NCI-H748 treated with DMSO at 0.1 percent for 48 hours (cell line): ENCODE measurements at regions not wholly inside any gene's neighbourhood (a gene's known extent, or its start where the extent isn't known, plus 50 kb on each side); places are given as distances from the start of the nearest gene placed in this dataset.
A peak's percentile ranks its signal among the peaks of the same experiment; 100 is the strongest.
"Not testable (repeated sequence)": the region's sequence is repeated elsewhere in the genome, so short reads cannot be mapped to it uniquely, and the experiment has no call there.

Experiments
- DNase-seq: peaks from one replicate; lab custom pipeline; 2025; lab: John Stamatoyannopoulos, UW

DNA sequence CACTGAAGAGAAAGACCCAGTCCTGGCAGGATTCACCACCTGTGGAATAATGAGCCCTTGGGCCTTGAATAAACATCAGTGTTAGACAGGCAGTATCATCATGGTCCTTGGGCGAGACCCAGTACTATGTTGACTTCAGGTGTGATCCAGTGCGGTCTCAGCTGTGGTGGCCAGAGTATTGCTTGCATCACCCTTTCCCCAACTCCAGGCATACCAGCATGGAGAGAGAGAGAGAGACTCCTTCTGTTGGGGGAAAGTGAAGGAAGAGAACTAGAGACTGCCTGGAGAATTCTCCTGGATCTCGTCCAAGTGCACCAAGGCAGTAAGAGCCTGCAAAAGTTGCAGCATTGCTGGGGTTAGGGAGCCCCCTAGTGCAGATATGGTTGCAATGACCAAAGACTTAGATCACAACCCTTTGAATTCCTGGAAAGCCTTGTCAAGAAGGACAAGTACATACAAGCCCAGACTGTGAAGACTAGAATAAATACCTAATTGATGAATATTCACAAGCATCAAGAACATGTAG, 61.1 kb upstream of the VAMP7 start:
- DNase-seq: peak; percentile 70

- no peak for DNase-seq
These were observed 61.6 kb upstream of the VAMP7 start for GRCh38 chrX:155819525-155819924.

DNA sequence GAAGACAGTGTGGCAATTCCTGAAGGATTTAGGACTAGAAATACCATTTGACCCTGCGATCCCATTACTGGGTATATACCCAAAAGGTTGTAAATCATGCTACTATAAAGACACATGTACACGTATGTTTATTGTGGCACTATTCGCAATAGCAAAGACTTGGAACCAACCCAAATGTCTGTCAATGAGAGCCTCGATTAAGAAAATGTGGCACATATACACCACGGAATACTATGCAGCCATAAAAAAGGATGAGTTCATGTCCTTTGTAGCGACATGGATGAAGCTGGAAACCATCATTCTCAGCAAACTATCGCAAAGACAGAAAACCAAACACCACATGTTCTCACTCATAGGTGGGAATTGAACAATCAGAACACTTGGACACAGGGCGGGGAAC, 66.8 kb upstream of the VAMP7 start:
- not testable (repeated sequence) for DNase-seq

- no peak for DNase-seq
These were observed 101.3 kb upstream of the VAMP7 start for GRCh38 chrX:155779831-155780230.

GRCh38 chrX:155778844-155779553, 102.1 kb upstream of the VAMP7 start:
- no peak for DNase-seq

GRCh38 chrX:155774387-155774786, 106.8 kb upstream of the VAMP7 start:
- DNase-seq: no peak

GRCh38 chrX:155767876-155768769, 113.0 kb upstream of the VAMP7 start:
- peak; percentile 12 for DNase-seq

DNA sequence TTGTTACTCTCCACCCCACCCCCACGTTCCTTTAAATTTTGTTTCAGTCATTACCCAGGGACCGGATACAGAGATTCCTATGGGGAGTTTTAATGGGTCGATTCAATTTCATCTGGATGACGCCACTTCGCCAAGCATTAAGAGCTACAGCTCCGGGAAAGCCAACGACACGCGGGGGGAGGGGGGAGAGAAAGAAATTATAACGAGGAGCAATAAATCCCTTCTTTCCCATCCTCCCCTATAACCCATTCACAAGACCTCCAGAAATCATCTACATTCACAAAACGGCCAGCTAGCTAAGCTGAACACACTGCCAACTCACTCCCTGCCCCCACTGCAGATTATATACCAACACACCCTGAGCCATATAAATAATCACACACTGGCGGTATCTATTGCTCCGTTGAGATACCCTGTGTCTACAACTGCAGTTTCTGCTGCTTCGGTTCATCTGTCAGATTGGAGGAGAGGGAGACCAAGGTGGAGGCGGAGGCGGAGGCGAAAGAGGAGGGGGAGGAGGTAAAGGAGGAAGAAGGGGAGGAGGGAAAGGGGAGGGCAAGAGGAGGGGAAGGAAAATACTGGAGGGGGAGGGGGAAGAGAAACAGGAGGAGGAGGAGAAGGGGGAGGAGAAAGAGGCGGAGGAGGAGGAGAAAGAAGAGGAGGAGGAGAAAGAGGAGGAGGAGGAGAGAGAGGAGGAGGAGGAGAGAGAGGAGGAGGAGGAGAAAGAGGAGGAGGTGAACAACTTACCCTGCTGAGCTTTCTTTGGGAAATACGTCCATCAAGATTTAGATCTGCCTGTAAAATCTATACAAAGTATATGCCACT, 113.9 kb upstream of the VAMP7 start:
- DNase-seq: peak; percentile 33

DNA sequence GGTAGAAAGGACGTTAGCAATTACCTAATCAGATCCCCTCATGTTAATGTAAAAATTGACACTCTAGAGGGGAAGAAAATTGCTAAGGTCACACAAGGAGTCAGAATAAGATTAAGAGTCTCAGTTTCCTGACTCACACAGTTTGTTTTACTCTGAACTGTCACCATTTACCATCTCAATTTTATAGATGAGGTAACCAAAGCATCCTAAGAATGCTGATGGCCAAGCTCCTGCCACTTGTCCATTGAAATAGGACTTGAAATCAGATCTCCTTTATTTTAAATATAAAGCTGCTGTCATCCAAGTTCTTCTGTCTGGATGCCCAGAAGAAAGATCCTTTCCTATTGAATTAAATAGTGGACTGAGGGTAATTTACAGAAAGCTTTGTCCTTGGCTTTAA, 114.8 kb upstream of the VAMP7 start:
- DNase-seq: no peak

GRCh38 chrX:155761185-155761584, 120.0 kb upstream of the VAMP7 start:
- no peak for DNase-seq

DNA sequence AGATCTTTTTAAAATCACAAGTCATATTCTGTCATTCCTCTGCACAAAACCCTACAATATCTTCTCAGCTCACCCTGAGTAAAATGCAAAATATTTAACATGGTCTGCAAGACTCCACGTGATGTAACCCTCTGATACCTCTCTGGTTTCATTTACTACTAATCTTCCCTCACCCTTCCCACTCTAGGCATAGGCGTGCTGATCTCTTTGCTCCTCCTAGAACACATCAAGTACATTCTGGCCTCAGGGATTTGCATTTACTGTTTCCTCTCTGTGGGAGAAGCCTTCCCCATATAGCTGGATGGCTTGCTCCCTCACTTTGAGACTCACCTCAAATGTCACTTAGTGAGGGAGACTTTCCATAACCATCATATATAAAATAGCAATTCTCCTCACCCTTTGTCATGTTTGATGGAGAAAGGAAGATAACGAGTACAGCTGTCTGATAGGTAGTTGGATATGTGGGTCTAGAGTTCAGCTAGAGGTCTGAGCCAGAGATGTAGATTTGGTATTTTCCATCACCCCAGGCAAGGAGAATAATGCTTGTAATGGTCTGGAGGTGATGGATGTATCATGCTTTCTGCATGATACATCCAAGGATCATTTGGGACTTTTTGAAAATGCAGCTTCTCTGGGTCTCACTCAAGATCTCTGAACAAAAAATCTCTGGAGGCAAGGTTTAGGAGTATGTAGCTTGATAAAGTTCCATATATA, 123.9 kb upstream of the VAMP7 start:
- no peak for DNase-seq

DNA sequence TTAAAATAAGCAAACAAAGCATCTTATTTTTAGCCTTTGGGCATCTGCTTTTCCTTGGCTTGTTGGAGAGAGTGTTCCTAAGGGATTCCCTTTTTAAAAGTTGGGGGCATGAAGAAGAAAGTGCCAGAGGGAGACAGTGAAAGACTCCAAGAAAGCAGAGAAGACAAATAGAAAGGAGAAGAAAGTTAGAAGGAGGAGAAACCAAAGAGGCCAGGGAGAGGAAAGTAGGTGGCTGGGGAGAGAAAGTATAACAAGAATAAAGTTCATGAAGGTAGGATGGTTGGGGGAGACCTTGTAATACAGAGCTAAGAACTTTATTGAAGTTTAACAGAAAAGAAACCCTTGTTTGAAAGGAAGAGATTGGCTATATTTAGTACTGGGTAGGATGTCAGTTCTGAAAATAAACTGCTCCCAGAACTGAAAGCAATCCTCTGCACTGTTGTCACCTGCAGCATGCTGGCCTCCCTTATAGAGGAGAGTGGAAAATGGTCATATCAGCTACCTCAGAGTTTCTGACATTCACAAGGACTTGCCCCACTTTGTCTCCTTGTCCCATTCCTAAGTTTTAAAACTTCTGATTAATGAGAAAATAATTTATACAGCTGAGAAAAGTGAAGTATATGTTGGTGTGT, 125.3 kb upstream of the VAMP7 start:
- DNase-seq: no peak

DNA sequence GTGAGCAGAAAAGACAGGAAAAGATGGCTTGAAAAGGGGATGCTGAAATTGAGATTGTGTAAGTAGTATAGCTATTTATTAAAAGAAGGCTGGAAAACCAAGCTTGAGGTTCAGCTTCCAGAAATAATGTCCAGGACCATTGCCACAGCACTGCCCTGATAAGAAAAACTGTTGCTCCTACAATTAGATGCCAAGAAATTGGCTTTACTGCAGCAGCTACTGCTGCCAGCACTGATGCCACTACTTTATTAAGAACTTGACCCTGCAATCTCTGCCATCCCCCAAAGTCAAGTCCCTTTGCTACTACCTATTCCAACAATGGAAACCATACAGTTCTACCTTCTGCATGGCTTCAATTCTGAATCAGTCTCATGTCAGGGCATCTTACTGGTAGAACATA, 130.0 kb upstream of the VAMP7 start:
- no peak for DNase-seq

GRCh38 chrX:155747520-155747919, 133.6 kb upstream of the VAMP7 start:
- DNase-seq: no peak

- DNase-seq: peak; percentile 82
These were observed 133.0 kb upstream of the TMLHE start for GRCh38 chrX:155745792-155746191.

GRCh38 chrX:155744534-155744933, 131.8 kb upstream of the TMLHE start:
- DNase-seq: no peak

- DNase-seq: not testable (repeated sequence)
These were observed 115.6 kb upstream of the TMLHE start for GRCh38 chrX:155728335-155728734.

DNA sequence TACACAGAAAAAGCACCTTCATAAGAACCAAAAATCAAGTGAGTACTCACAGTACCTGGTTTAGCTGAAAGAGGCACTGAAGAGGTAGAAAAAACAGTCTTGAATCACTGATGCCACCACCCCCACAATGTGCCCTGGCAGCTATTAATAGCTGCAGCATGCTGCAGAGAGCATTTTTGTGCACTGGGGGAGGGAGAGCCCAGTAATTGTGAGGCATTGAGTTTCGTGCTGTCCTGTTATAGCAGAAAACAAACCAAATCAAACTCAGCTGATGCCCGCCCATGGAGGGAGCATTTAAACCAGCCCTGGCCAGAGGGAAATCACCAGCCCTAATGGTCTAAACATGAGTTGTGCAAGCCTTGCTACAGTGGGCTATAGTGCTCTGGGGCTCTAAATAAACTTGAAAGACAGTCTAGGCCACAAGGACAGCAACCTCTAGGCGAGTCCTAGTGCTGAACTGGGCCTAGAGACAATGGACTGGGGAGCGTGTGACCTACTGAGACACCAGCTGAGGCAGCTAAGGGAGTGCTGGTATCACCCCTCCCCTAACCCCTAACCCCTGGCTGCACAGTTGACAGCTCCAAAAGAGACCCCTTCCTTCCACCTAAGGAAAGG, 106.3 kb upstream of the TMLHE start:
- DNase-seq: no peak

DNA sequence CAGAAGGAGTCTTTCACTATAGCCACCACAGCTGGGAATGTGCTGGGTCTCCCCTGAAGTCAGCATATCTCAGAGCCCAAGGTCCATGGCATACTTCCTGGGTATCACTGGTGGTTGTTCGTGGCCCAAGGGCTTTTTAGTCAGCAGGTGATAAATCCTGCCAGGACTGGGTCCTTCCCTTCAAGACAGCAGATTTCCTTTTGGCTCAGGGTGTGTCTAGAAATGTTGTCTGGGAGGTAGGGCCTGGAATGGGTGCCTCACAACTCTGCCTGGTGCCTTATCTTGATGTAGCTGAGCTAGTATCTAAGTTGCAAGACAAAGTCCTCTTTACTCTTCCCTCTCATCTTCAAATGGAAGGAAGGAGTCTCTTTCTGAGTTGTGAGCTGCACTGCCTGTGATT, 102.4 kb upstream of the TMLHE start:
- DNase-seq: no peak

- DNase-seq: no peak
These were observed 82.7 kb upstream of the TMLHE start for GRCh38 chrX:155695419-155695818.

DNA sequence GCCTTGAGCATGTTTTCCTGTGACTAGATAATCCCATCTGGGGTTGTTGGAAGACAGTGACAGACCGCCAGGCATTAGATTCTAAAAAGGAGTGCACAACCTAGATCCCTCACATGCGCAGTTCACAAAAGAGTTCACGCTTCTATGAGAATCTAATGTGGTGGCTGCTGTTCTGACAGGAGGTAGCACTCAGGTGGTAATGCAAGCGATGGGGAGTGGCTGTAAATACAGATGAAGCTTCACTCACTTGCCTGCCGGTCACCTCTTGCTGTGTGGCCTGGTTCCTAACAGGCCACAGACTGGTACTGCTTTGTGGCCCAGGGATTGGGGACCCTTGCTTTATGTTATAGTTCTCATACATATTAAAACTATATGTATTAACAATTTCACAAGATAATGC, 81.9 kb upstream of the TMLHE start:
- DNase-seq: no peak
